A549 (cell line): ENCODE measurements at regions not wholly inside any gene's neighbourhood (a gene's known extent, or its start where the extent isn't known, plus 50 kb on each side); places are given as distances from the start of the nearest gene placed in this dataset.

Source experiments
- ATAC-seq, 2 experiments: fragments of 200-7000 bp in 1 of 2; fragments of >200 bp in 1 of 2; cut with Nextera tagmentation in 1 of 2; cut with Tn5 transposase in 1 of 2; 3 replicates each; pipeline versions ENCODE4 v1.8.0 to v1.9.1; 2018 to 2020; ENCODE audit warnings: mild to moderate bottlenecking in 1 of 2, moderate library complexity in 1 of 2
- CTCF ChIA-PET: fragments of 300-600 bp; sonication (Branson Sonifier 250); formaldehyde crosslinking; extraction: SDS; loops from one replicate; lab custom pipeline; 2021; ENCODE audit warnings: antibody characterized with exemption, inconsistent platforms; lab: Yijun Ruan, JAX
- POLR2A ChIA-PET: fragments of 350-600 bp; formaldehyde crosslinking; extraction: SDS; loops from one replicate; lab custom pipeline; 2021; ENCODE audit warnings: antibody characterized with exemption, inconsistent platforms; lab: Yijun Ruan, JAX
- DNase-seq, 2 experiments: peaks; one replicate each; pipeline versions ENCODE4 v3.0.0 to v3.0.0-alpha.2; 2011 to 2016; ENCODE audit warnings: low read depth in 1 of 2, low spot score in 1 of 2
- FAIRE-seq: peaks from 2 replicates; lab custom pipeline; 2011; peaks lifted over from hg19 to GRCh38; lab: Jason Lieb, UNC
- H3K27ac ChIP-seq, 2 experiments: fragments of >200 bp; sonication (Bioruptor Twin); formaldehyde crosslinking; 3 replicates each; pipeline ENCODE4 v1.5.1; 2016 to 2017
- H3K4me1 ChIP-seq: fragments of >200 bp; sonication (Bioruptor Twin); formaldehyde crosslinking; 3 replicates; pipeline ENCODE4 v1.6.1; 2016
- H3K4me2 ChIP-seq: fragments of >200 bp; sonication (Bioruptor Twin); formaldehyde crosslinking; 3 replicates; pipeline ENCODE4 v1.6.1; 2016
- H3K4me3 ChIP-seq: fragments of >200 bp; sonication (Bioruptor Twin); formaldehyde crosslinking; 3 replicates; pipeline ENCODE4 v1.5.1; 2016
- H3K9me3 ChIP-seq: fragments of >200 bp; sonication (Bioruptor Twin); formaldehyde crosslinking; 3 replicates; pipeline ENCODE4 v1.6.1; 2016
- BHLHE40 ChIP-seq: IDR thresholded peaks from 2 replicates; pipeline ENCODE4 v1.6.1; 2012; ENCODE audit warnings: low read depth, low read length, inconsistent platforms
- CEBPB ChIP-seq, 2 experiments: fragments of >200 bp in 1 of 2; sonication (Bioruptor Twin) in 1 of 2; formaldehyde crosslinking in 1 of 2; IDR thresholded peaks; 2 replicates each; pipeline ENCODE4 v1.6.1; 2012 to 2016
- CHD4 ChIP-seq: fragments of 200-600 bp; sonication (generic); IDR thresholded peaks from 2 replicates; pipeline ENCODE4 v1.6.1; 2016; ENCODE audit warnings: antibody characterized with exemption, mild to moderate bottlenecking, borderline replicate concordance
- EHMT2 ChIP-seq: fragments of 200-600 bp; sonication (generic); IDR thresholded peaks from 2 replicates; pipeline ENCODE4 v1.6.1; 2016; ENCODE audit warnings: antibody characterized with exemption, low read depth, mild to moderate bottlenecking, moderate library complexity
- ESRRA ChIP-seq: fragments of 150-350 bp; IDR thresholded peaks from 2 replicates; pipeline ENCODE4 v1.6.1; 2014; ENCODE audit warnings: mild to moderate bottlenecking, low read length, borderline replicate concordance
- FOSB ChIP-seq: fragments of 250-450 bp; sonication (Bioruptor Pico); IDR thresholded peaks from 2 replicates; pipeline ENCODE4 v1.5.0; 2020; ENCODE audit warnings: mild to moderate bottlenecking, moderate library complexity
- FOSL2 ChIP-seq, 2 experiments: fragments of 450-650 bp in 1 of 2; fragments of >200 bp in 1 of 2; sonication (Bioruptor Twin) in 1 of 2; formaldehyde crosslinking; IDR thresholded peaks; 2 replicates each; pipeline versions ENCODE4 v1.5.0 to v1.6.1; 2016 to 2020; ENCODE audit warnings: mild to moderate bottlenecking in 1 of 2, moderate library complexity in 1 of 2
- FOXS1 ChIP-seq: fragments of 250-450 bp; sonication (Bioruptor Pico); IDR thresholded peaks from 2 replicates; pipeline ENCODE4 v1.5.0; 2020; ENCODE audit warnings: mild to moderate bottlenecking, moderate library complexity
- HOXA7 ChIP-seq: fragments of 250-450 bp; sonication (Bioruptor Pico); IDR thresholded peaks from 2 replicates; pipeline ENCODE4 v1.5.0; 2020; ENCODE audit warnings: mild to moderate bottlenecking, moderate library complexity
- HOXB13 ChIP-seq: fragments of 250-450 bp; sonication (Bioruptor Pico); IDR thresholded peaks from 2 replicates; pipeline ENCODE4 v1.5.0; 2020; ENCODE audit warnings: low read depth, mild to moderate bottlenecking, moderate library complexity
- JUNB ChIP-seq: fragments of >200 bp; sonication (Bioruptor Twin); formaldehyde crosslinking; IDR thresholded peaks from 2 replicates; pipeline ENCODE4 v1.6.1; 2016
- KDM1A ChIP-seq: fragments of 200-600 bp; sonication (generic); IDR thresholded peaks from 2 replicates; pipeline ENCODE4 v1.6.1; 2016; ENCODE audit warnings: low read depth, mild to moderate bottlenecking
- MAFK ChIP-seq: fragments of 450-650 bp; IDR thresholded peaks from 2 replicates; pipeline ENCODE4 v1.6.1; 2014; ENCODE audit not compliant: partially characterized antibody
- NR3C1 ChIP-seq: fragments of >200 bp; sonication (Bioruptor Twin); formaldehyde crosslinking; IDR thresholded peaks from 3 replicates; pipeline ENCODE4 v1.6.1; 2017
- PHF8 ChIP-seq: fragments of 200-600 bp; sonication (generic); IDR thresholded peaks from 2 replicates; pipeline ENCODE4 v1.6.1; 2016; ENCODE audit warnings: low read depth, mild to moderate bottlenecking, antibody characterized with exemption, moderate library complexity, borderline replicate concordance
- POLR2AphosphoS2 ChIP-seq: conservative IDR thresholded peaks from 2 replicates; pipeline ENCODE4 v1.6.1; 2012; ENCODE audit warnings: low read length, improper control_type of control experiment, inconsistent platforms
- RFX5 ChIP-seq: fragments of 450-650 bp; IDR thresholded peaks from 2 replicates; pipeline ENCODE4 v1.7.1; 2014; ENCODE audit warnings: antibody characterized with exemption, mild to moderate bottlenecking, moderate library complexity
- RNF2 ChIP-seq: fragments of 200-600 bp; sonication (generic); IDR thresholded peaks from 2 replicates; pipeline ENCODE4 v1.6.1; 2016; ENCODE audit warnings: low read depth, mild to moderate bottlenecking, antibody characterized with exemption, moderate library complexity, borderline replicate concordance
- SREBF2 ChIP-seq: fragments of 450-650 bp; IDR thresholded peaks from 2 replicates; pipeline ENCODE4 v1.6.1; 2014; ENCODE audit warnings: mild to moderate bottlenecking, moderate library complexity
- TP53 ChIP-seq: fragments of 250-450 bp; sonication (Bioruptor Pico); IDR thresholded peaks from 2 replicates; pipeline ENCODE4 v1.5.0; 2021; ENCODE audit warnings: mild to moderate bottlenecking, moderate library complexity
- ZNF302 ChIP-seq: fragments of 250-450 bp; sonication (Bioruptor Pico); IDR thresholded peaks from 2 replicates; pipeline ENCODE4 v1.9.0; 2021; ENCODE audit warnings: inconsistent platforms, mild to moderate bottlenecking, moderate library complexity
- ZSCAN20 ChIP-seq: fragments of 250-450 bp; sonication (Bioruptor Pico); IDR thresholded peaks from 2 replicates; pipeline ENCODE4 v1.8.0; 2022; ENCODE audit warnings: mild to moderate bottlenecking, moderate library complexity
- WGBS: methylation state at CpG from one replicate; pipeline ENCODE4 v1.1.6; 2017; ENCODE audit errors: missing lambda C conversion rate; 5-methylcytosine and 5-hydroxymethylcytosine counted together
- TF ChIP-seq, protein P1 (sequence below): fragments of >200 bp; sonication (Bioruptor Twin); formaldehyde crosslinking; IDR thresholded peaks from 2 replicates; pipeline ENCODE4 v1.6.1; 2016
- TF ChIP-seq, protein P2 (sequence below): IDR thresholded peaks from 2 replicates; pipeline ENCODE4 v1.6.1; 2012; ENCODE audit warnings: low read depth, borderline replicate concordance

GRCh38 chr14:61202124-61202523 is 79.0 kb downstream of the TMEM30B start (continued):
- TF ChIP-seq, protein P1, sequence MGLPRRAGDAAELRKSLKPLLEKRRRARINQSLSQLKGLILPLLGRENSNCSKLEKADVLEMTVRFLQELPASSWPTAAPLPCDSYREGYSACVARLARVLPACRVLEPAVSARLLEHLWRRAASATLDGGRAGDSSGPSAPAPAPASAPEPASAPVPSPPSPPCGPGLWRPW = no peak
- TF ChIP-seq BHLHE40 (no peak), NR3C1 (no peak), PHF8 (no peak), RNF2 (no peak), ZSCAN20 (no peak), CEBPB (IDR thresholded peaks at IDR 0.05) (no peak)

DNA sequence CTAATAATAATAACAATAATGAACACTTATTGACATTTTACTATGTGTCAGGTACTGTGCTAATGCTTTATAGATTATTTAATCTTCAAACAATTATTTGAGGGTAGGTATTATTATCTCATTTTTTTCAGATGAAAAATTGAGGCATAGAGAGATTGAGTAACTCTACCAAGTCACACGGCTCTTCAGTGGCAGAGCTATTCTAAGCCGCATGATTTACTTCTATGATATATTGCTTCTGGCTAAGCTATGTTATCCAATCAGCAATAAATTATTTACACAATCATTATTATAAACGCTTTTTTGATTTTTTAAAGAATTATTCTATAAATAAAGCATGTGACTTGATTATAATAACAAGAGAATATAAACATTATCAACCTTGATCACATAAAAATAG is 80.0 kb downstream of the TMEM30B start:
- ATAC-seq = no peak
- no peak overlapping the region for H3K27ac ChIP-seq
- 63% methylated on average over 3 of the region's 3 CpGs for WGBS
- DNase-seq = no peak
- H3K4me3 ChIP-seq = no peak overlapping the region
- TF ChIP-seq POLR2AphosphoS2 = no peak
- no peak for TF ChIP-seq KDM1A
- TF ChIP-seq EHMT2 = no peak
- TF ChIP-seq SREBF2 = no peak
- no peak for TF ChIP-seq TP53 (CRISPR knock-in tag)
- TF ChIP-seq, protein P1 = no peak
- no peak for TF ChIP-seq RFX5
- TF ChIP-seq FOSL2 (IDR thresholded peaks at IDR 0.05) = no peak
- no peak for TF ChIP-seq FOSL2 (CRISPR knock-in tag; IDR thresholded peaks at IDR 0.05)
- no peak for TF ChIP-seq JUNB
- TF ChIP-seq HOXA7 = no peak
- TF ChIP-seq, protein P2, sequence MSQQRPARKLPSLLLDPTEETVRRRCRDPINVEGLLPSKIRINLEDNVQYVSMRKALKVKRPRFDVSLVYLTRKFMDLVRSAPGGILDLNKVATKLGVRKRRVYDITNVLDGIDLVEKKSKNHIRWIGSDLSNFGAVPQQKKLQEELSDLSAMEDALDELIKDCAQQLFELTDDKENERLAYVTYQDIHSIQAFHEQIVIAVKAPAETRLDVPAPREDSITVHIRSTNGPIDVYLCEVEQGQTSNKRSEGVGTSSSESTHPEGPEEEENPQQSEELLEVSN = no peak
- no peak for TF ChIP-seq FOXS1
- TF ChIP-seq HOXB13 (CRISPR knock-in tag) = no peak
- CTCF ChIA-PET = no interaction called here
- H3K4me1 ChIP-seq = no peaks in the 10 kb centered on the region
- peak; percentile 13 for FAIRE-seq
- H3K9me3 ChIP-seq = no peaks in the 10 kb centered on the region
- no peak overlapping the region for H3K4me2 ChIP-seq
- POLR2A ChIA-PET = no interaction called here

- POLR2A ChIA-PET = no interaction called here
- 48% methylated on average over 4 of the region's 4 CpGs for WGBS
- FAIRE-seq (no peak), ATAC-seq (no peak), DNase-seq (no peak)
- H3K9me3 ChIP-seq = no peaks in the 10 kb centered on the region
- CTCF ChIA-PET = interaction anchor here (1.0 to 1.5 kb wide), 2 partner anchors 55 to 550 kb away, joined by 3 to 4 read pairs; no protein-coding TSS in a partner anchor
- TF ChIP-seq ESRRA = no peak
- no peak for TF ChIP-seq FOXS1
- TF ChIP-seq FOSB (CRISPR knock-in tag) = no peak
- TF ChIP-seq, protein P2 = no peak
- no peak for TF ChIP-seq MAFK
- no peak for TF ChIP-seq CHD4
- no peak for TF ChIP-seq ZNF302
- H3K4me1 ChIP-seq = 0 out of 3 replicates have a peak, but pooled peaks cover 6% of the 10 kb centered on the region
- no peak overlapping the region for H3K27ac ChIP-seq
- no peak overlapping the region for H3K4me2 ChIP-seq
- no peak overlapping the region for H3K4me3 ChIP-seq
These were observed 83.7 kb downstream of the TMEM30B start for GRCh38 chr14:61197416-61197815.
